ENCODE measurements at regions not wholly inside any gene's neighbourhood (a gene's known extent, or its start where the extent isn't known, plus 50 kb on each side); places are given as distances from the start of the nearest gene placed in this dataset.
"Not testable (repeated sequence)": the region's sequence is repeated elsewhere in the genome, so short reads cannot be mapped to it uniquely, and the experiment has no call there.

GRCh38 chr1:60668585-60668984 is 413.8 kb upstream of the NFIA start:
- 90 to 97% methylated on average over 3 to 6 of the region's 8 CpGs for WGBS, 2 experiments (ENCODE audit: insufficient coverage in 2 of 2)
- no peak overlapping the region for H3K4me3 ChIP-seq (ENCODE audit: extremely low read depth, insufficient read depth, low read length, poor library complexity, severe bottlenecking)
- H3K9me3 ChIP-seq (ENCODE audit: control insufficient read depth, low read length) = no peaks in the 10 kb centered on the region
- H3K27ac ChIP-seq (ENCODE audit: low read depth, low read length, severe bottlenecking) = no peak overlapping the region
- no peaks in the 10 kb centered on the region for H3K36me3 ChIP-seq (ENCODE audit: control insufficient read depth, insufficient read depth, low read length)
- H3K4me1 ChIP-seq (ENCODE audit: control insufficient read depth, insufficient read depth, low read length, poor library complexity, severe bottlenecking) = no peaks in the 10 kb centered on the region

GRCh38 chr1:60665311-60665710 is 417.1 kb upstream of the NFIA start:
- WGBS, 2 experiments (ENCODE audit: insufficient coverage in 2 of 2) = 100% methylated on average over 1 of the region's 1 CpG; no CpG with 5 or more reads in 1 of the 2 experiments
- no peaks in the 10 kb centered on the region for H3K36me3 ChIP-seq (ENCODE audit: control insufficient read depth, insufficient read depth, low read length)
- H3K9me3 ChIP-seq (ENCODE audit: control insufficient read depth, low read length) = no peaks in the 10 kb centered on the region

GRCh38 chr1:60664086-60664625 is 418.2 kb upstream of the NFIA start:
- 100% methylated on average over 1 of the region's 2 CpGs for WGBS, 2 experiments (ENCODE audit: insufficient coverage in 2 of 2)
- no peak overlapping the region for H3K4me3 ChIP-seq (ENCODE audit: extremely low read depth, insufficient read depth, low read length, poor library complexity, severe bottlenecking)
- H3K4me1 ChIP-seq (ENCODE audit: control insufficient read depth, insufficient read depth, low read length, poor library complexity, severe bottlenecking) = no peaks in the 10 kb centered on the region
- H3K36me3 ChIP-seq (ENCODE audit: control insufficient read depth, insufficient read depth, low read length) = no peaks in the 10 kb centered on the region
- no peak overlapping the region for H3K27ac ChIP-seq (ENCODE audit: low read depth, low read length, severe bottlenecking)
- no peaks in the 10 kb centered on the region for H3K9me3 ChIP-seq (ENCODE audit: control insufficient read depth, low read length)

More at GRCh38 chr1:60665311-60665710, 417.1 kb upstream of the NFIA start:
- Histone ChIP-seq H3K27ac (ENCODE audit: low read depth, low read length, severe bottlenecking) (no peak overlapping the region), H3K4me1 (ENCODE audit: control insufficient read depth, insufficient read depth, low read length, poor library complexity, severe bottlenecking) (no peaks in the 10 kb centered on the region), H3K4me3 (ENCODE audit: extremely low read depth, insufficient read depth, low read length, poor library complexity, severe bottlenecking) (no peak overlapping the region)

- Histone ChIP-seq H3K27ac (ENCODE audit: low read depth, low read length, severe bottlenecking) (no peak overlapping the region), H3K9me3 (ENCODE audit: control insufficient read depth, low read length) (no peaks in the 10 kb centered on the region), H3K36me3 (ENCODE audit: control insufficient read depth, insufficient read depth, low read length) (no peaks in the 10 kb centered on the region), H3K4me1 (ENCODE audit: control insufficient read depth, insufficient read depth, low read length, poor library complexity, severe bottlenecking) (no peaks in the 10 kb centered on the region), H3K4me3 (ENCODE audit: extremely low read depth, insufficient read depth, low read length, poor library complexity, severe bottlenecking) (no peak overlapping the region)
- 86 to 97% methylated on average over 2 to 3 of the region's 3 CpGs for WGBS, 2 experiments (ENCODE audit: insufficient coverage in 2 of 2)
Observed at GRCh38 chr1:60662486-60663044, 419.8 kb upstream of the NFIA start.

GRCh38 chr1:60657926-60658325 is 424.4 kb upstream of the NFIA start:
- WGBS, 2 experiments (ENCODE audit: insufficient coverage in 2 of 2) = 84 to 89% methylated on average over 3 of the region's 4 CpGs

GRCh38 chr1:60655679-60656355 is 426.5 kb upstream of the NFIA start:
- H3K36me3 ChIP-seq (ENCODE audit: control insufficient read depth, insufficient read depth, low read length) = no peaks in the 10 kb centered on the region
- no peak overlapping the region for H3K27ac ChIP-seq (ENCODE audit: low read depth, low read length, severe bottlenecking)
- WGBS, 2 experiments (ENCODE audit: insufficient coverage in 2 of 2) = no CpG with 5 or more reads among the region's 2 CpGs
- H3K4me3 ChIP-seq (ENCODE audit: extremely low read depth, insufficient read depth, low read length, poor library complexity, severe bottlenecking) = no peak overlapping the region
- peaks cover 3% of the 10 kb centered on the region for H3K9me3 ChIP-seq (ENCODE audit: control insufficient read depth, low read length)
- H3K4me1 ChIP-seq (ENCODE audit: control insufficient read depth, insufficient read depth, low read length, poor library complexity, severe bottlenecking) = no peaks in the 10 kb centered on the region

More at GRCh38 chr1:60657926-60658325, 424.4 kb upstream of the NFIA start:
- Histone ChIP-seq H3K9me3 (ENCODE audit: control insufficient read depth, low read length) (peaks cover 1% of the 10 kb centered on the region), H3K36me3 (ENCODE audit: control insufficient read depth, insufficient read depth, low read length) (no peaks in the 10 kb centered on the region), H3K4me3 (ENCODE audit: extremely low read depth, insufficient read depth, low read length, poor library complexity, severe bottlenecking) (no peak overlapping the region), H3K27ac (ENCODE audit: low read depth, low read length, severe bottlenecking) (no peak overlapping the region), H3K4me1 (ENCODE audit: control insufficient read depth, insufficient read depth, low read length, poor library complexity, severe bottlenecking) (no peaks in the 10 kb centered on the region)

DNA sequence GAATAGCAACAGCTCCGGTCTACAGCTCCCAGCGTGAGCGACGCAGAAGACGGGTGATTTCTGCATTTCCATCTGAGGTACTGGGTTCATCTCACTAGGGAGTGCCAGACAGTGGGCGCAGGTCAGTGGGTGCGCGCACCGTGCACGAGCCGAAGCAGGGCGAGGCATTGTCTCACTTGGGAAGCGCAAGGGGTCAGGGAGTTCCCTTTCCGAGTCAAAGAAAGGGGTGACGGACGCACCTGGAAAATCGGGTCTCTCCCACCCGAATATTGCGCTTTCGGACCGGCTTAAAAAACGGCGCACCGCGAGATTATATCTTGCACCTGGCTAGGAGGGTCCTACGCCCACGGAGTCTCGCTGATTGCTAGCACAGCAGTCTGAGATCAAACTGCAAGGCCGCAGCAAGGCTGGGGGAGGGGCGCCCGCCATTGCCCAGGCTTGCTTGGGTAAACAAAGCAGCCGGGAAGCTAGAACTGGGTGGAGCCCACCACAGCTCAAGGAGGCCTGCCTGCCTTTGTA is 442.3 kb upstream of the NFIA start:
- not testable (repeated sequence) for H3K27ac ChIP-seq (ENCODE audit: low read depth, low read length, severe bottlenecking); H3K36me3 ChIP-seq (ENCODE audit: control insufficient read depth, insufficient read depth, low read length); H3K4me3 ChIP-seq (ENCODE audit: extremely low read depth, insufficient read depth, low read length, poor library complexity, severe bottlenecking); H3K4me1 ChIP-seq (ENCODE audit: control insufficient read depth, insufficient read depth, low read length, poor library complexity, severe bottlenecking); H3K9me3 ChIP-seq (ENCODE audit: control insufficient read depth, low read length)
- 93 to 96% methylated on average over 20 to 23 of the region's 32 CpGs for WGBS, 2 experiments (ENCODE audit: insufficient coverage in 2 of 2)

DNA sequence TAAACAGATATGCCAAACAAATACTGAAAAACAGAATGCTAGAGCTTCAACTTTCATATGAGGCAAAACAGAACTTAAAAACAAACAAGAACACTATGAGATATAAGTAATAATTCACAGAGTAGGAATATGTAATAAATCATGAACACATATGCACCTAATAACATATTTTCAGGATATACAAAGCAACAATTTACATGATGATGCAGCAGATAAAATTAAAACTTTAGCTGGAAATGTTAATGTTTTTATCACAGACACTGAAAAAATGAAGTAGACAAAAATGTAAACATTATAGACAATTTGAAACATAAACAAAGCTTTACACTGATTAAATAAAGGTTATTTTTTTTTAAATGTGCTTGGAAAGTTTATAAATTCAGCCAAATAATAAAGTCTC is 443.1 kb upstream of the NFIA start:
- no peak overlapping the region for H3K4me3 ChIP-seq (ENCODE audit: extremely low read depth, insufficient read depth, low read length, poor library complexity, severe bottlenecking)
- H3K36me3 ChIP-seq (ENCODE audit: control insufficient read depth, insufficient read depth, low read length) = no peaks in the 10 kb centered on the region
- H3K4me1 ChIP-seq (ENCODE audit: control insufficient read depth, insufficient read depth, low read length, poor library complexity, severe bottlenecking) = no peaks in the 10 kb centered on the region
- H3K9me3 ChIP-seq (ENCODE audit: control insufficient read depth, low read length) = no peaks in the 10 kb centered on the region
- H3K27ac ChIP-seq (ENCODE audit: low read depth, low read length, severe bottlenecking) = no peak overlapping the region

- WGBS, 2 experiments (ENCODE audit: insufficient coverage in 2 of 2) = 90 to 100% methylated on average over 1 of the region's 1 CpG
- no peaks in the 10 kb centered on the region for H3K4me1 ChIP-seq (ENCODE audit: control insufficient read depth, insufficient read depth, low read length, poor library complexity, severe bottlenecking)
- H3K4me3 ChIP-seq (ENCODE audit: extremely low read depth, insufficient read depth, low read length, poor library complexity, severe bottlenecking) = no peak overlapping the region
- no peaks in the 10 kb centered on the region for H3K36me3 ChIP-seq (ENCODE audit: control insufficient read depth, insufficient read depth, low read length)
- no peak overlapping the region for H3K27ac ChIP-seq (ENCODE audit: low read depth, low read length, severe bottlenecking)
- no peaks in the 10 kb centered on the region for H3K9me3 ChIP-seq (ENCODE audit: control insufficient read depth, low read length)
Observed at GRCh38 chr1:60637651-60638050, 444.7 kb upstream of the NFIA start.

DNA sequence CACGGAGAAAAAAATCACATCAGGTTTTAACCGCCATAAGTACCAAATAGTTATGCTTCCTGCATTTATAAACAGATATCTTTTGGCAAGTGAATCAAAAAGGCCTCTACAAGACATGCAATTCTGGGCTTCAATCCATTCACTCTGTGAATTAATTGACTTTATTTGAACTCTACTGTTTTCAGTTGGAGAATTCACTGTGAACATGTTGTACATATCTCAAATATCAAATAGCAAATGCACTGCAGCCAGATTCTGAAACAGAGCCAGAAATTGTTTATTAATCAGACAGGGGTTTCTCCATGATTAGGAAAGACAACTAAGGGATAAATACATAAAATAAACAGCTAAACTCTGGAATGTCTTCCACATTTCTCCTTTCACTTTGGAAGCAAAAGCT is 445.4 kb upstream of the NFIA start:
- no peaks in the 10 kb centered on the region for H3K4me1 ChIP-seq (ENCODE audit: control insufficient read depth, insufficient read depth, low read length, poor library complexity, severe bottlenecking)
- H3K9me3 ChIP-seq (ENCODE audit: control insufficient read depth, low read length) = no peaks in the 10 kb centered on the region
- no CpG with 5 or more reads among the region's 2 CpGs for WGBS, 2 experiments (ENCODE audit: insufficient coverage in 2 of 2)
- no peak overlapping the region for H3K27ac ChIP-seq (ENCODE audit: low read depth, low read length, severe bottlenecking)
- no peak overlapping the region for H3K4me3 ChIP-seq (ENCODE audit: extremely low read depth, insufficient read depth, low read length, poor library complexity, severe bottlenecking)
- no peaks in the 10 kb centered on the region for H3K36me3 ChIP-seq (ENCODE audit: control insufficient read depth, insufficient read depth, low read length)

DNA sequence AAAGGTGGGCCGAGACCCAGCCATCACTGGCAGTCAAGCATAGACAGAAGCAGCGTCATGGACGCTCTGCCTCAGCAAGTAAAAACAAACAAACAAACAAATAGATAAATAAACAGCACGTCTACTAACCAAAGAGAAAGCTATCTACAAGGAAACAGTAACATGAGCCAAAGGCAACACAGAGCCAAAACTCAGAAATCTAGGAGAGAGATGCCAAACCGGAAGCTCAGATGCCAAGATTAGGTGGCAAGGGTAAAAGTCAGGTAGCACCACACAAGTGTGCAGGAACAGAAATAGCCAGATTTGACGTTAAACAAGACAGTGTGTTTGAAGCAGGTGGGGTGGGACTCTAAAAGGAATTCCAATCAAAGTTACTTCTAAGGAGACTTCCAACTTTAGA is 448.3 kb upstream of the NFIA start:
- Histone ChIP-seq H3K4me3 (ENCODE audit: extremely low read depth, insufficient read depth, low read length, poor library complexity, severe bottlenecking) (no peak overlapping the region), H3K27ac (ENCODE audit: low read depth, low read length, severe bottlenecking) (no peak overlapping the region), H3K4me1 (ENCODE audit: control insufficient read depth, insufficient read depth, low read length, poor library complexity, severe bottlenecking) (no peaks in the 10 kb centered on the region), H3K9me3 (ENCODE audit: control insufficient read depth, low read length) (no peaks in the 10 kb centered on the region), H3K36me3 (ENCODE audit: control insufficient read depth, insufficient read depth, low read length) (no peaks in the 10 kb centered on the region)
- WGBS, 2 experiments (ENCODE audit: insufficient coverage in 2 of 2) = 79 to 81% methylated on average over 4 to 5 of the region's 6 CpGs

Measured in mesodermal cell (in vitro differentiated cells).